HCT116 (cell line): ENCODE measurements at regions not wholly inside any gene's neighbourhood (a gene's known extent, or its start where the extent isn't known, plus 50 kb on each side); places are given as distances from the start of the nearest gene placed in this dataset.

Experiments used
- ATAC-seq: fragments of 200-7000 bp; cut with Tn5 transposase; 2 replicates; pipeline ENCODE4 v1.9.1; 2020; ENCODE audit warnings: mild to moderate bottlenecking, moderate library complexity
- BruUV-seq: library from RNA; stranded (reverse); fragments of 400-500 nt; replicated peaks from 2 replicates; lab custom pipeline; 2021; lab: Mats Ljungman, UMichigan
- CTCF ChIA-PET: fragments of 300-600 bp; sonication (Branson Sonifier 250); formaldehyde crosslinking; loops from one replicate; lab custom pipeline; 2021; ENCODE audit warnings: antibody characterized with exemption; lab: Charles Lee
- POLR2A ChIA-PET: fragments of 300-600, 350-600 bp; sonication (Branson Sonifier 250); formaldehyde crosslinking; loops from one replicate; lab custom pipeline; 2021; ENCODE audit warnings: antibody characterized with exemption; lab: Charles Lee
- RAD21 ChIA-PET, 2 experiments: fragments of 300-600 bp; sonication (Branson Sonifier 250); formaldehyde crosslinking; loops; one replicate each; lab custom pipeline; 2023; ENCODE audit warnings: low total read pairs in 2 of 2; ENCODE audit not compliant: uncharacterized antibody in 2 of 2, unreplicated experiment in 2 of 2, low non-redundant PET in 1 of 2; lab: Charles Lee
- DNase-seq: peaks from one replicate; pipeline ENCODE4 v3.0.0-alpha.2; 2010; ENCODE audit warnings: low read depth, low spot score
- H2AFZ ChIP-seq: fragments of 200-600 bp; shearing (Covaris generic), sonication (generic); 2 replicates; pipeline ENCODE4 v1.6.1; 2017; ENCODE audit warnings: low read depth, mixed run types, mixed read lengths, antibody characterized with exemption, low read length; ENCODE audit not compliant: poor library complexity, severe bottlenecking
- H3K27ac ChIP-seq: 2 replicates; pipeline ENCODE4 v1.5.1; 2012; ENCODE audit warnings: low read depth, low read length
- H3K27me3 ChIP-seq: fragments of 200-600 bp; sonication (generic); 2 replicates; pipeline ENCODE4 v1.6.1; 2016; ENCODE audit warnings: mixed run types, low read length, mixed read lengths; ENCODE audit not compliant: insufficient read depth
- H3K36me3 ChIP-seq, 2 experiments: fragments of 200-500 bp in 1 of 2; fragments of 200-600 bp in 1 of 2; sonication (Bioruptor generic) in 1 of 2; sonication (generic) in 1 of 2; 2 replicates each; pipeline versions ENCODE4 v1.5.1 to v1.6.1; 2014 to 2016; ENCODE audit warnings: low read length in 2 of 2, inconsistent platforms in 1 of 2, mixed read lengths in 1 of 2, mixed run types in 1 of 2; ENCODE audit not compliant: insufficient read depth in 2 of 2, control insufficient read depth in 1 of 2
- H3K4me1 ChIP-seq, 2 experiments: fragments of 200-600 bp in 1 of 2; sonication (generic) in 1 of 2; 2 replicates each; pipeline versions ENCODE4 v1.5.1 to v1.6.1; 2012 to 2017; ENCODE audit warnings: low read length in 2 of 2, inconsistent platforms in 1 of 2, mild to moderate bottlenecking in 1 of 2, mixed read lengths in 1 of 2, mixed run types in 1 of 2, moderate library complexity in 1 of 2; ENCODE audit not compliant: insufficient read depth in 2 of 2, control insufficient read depth in 1 of 2
- H3K4me2 ChIP-seq: fragments of 200-600 bp; sonication (generic); 2 replicates; pipeline ENCODE4 v1.6.1; 2017; ENCODE audit warnings: mixed run types, low read length, mixed read lengths
- H3K4me3 ChIP-seq, 2 experiments: fragments of 200-600 bp in 1 of 2; sonication (generic) in 1 of 2; replicated peaks in 1 of 2; 2 replicates each; pipeline ENCODE4 v1.5.1; 2011 to 2016; ENCODE audit warnings: low read length in 2 of 2, control low read depth in 1 of 2, low read depth in 1 of 2, mild to moderate bottlenecking in 1 of 2, mixed read lengths in 1 of 2, mixed run types in 1 of 2
- H3K79me2 ChIP-seq: fragments of 200-600 bp; sonication (generic); 2 replicates; pipeline ENCODE4 v1.6.1; 2017; ENCODE audit warnings: mild to moderate bottlenecking, mixed run types, low read length, moderate library complexity, mixed read lengths; ENCODE audit not compliant: insufficient read depth
- H3K9ac ChIP-seq: fragments of 200-600 bp; sonication (generic); 2 replicates; pipeline ENCODE4 v1.6.1; 2016; ENCODE audit warnings: low read length, mixed read lengths
- H3K9me2 ChIP-seq: fragments of 200-600 bp; sonication (generic), shearing (Covaris generic); 2 replicates; pipeline ENCODE4 v1.6.1; 2017; ENCODE audit warnings: mixed run types, mild to moderate bottlenecking, moderate library complexity; ENCODE audit not compliant: insufficient read depth
- H3K9me3 ChIP-seq, 2 experiments: fragments of 200-500 bp in 1 of 2; fragments of 200-600 bp in 1 of 2; sonication (Bioruptor generic) in 1 of 2; sonication (generic) in 1 of 2; 2 replicates each; pipeline ENCODE4 v1.6.1; 2014 to 2017; ENCODE audit warnings: low read length in 2 of 2, mixed read lengths in 2 of 2, inconsistent platforms in 1 of 2, low read depth in 1 of 2, mild to moderate bottlenecking in 1 of 2, mixed run types in 1 of 2, moderate library complexity in 1 of 2; ENCODE audit not compliant: control insufficient read depth in 1 of 2, insufficient read depth in 1 of 2
- H4K20me1 ChIP-seq: fragments of 200-600 bp; sonication (generic), shearing (Covaris generic); 2 replicates; pipeline ENCODE4 v1.6.1; 2017; ENCODE audit warnings: mixed run types, mild to moderate bottlenecking, moderate library complexity; ENCODE audit not compliant: insufficient read depth
- ATF3 ChIP-seq: IDR thresholded peaks from 2 replicates; pipeline ENCODE4 v1.6.1; 2012
- CEBPB ChIP-seq: IDR thresholded peaks from 2 replicates; pipeline ENCODE4 v1.6.1; 2012; ENCODE audit warnings: low read depth
- EGR1 ChIP-seq: IDR thresholded peaks from 2 replicates; pipeline ENCODE4 v1.6.1; 2012; ENCODE audit warnings: low read depth
- EZH2 ChIP-seq: fragments of 200-600 bp; sonication (generic); IDR thresholded peaks from 2 replicates; pipeline ENCODE4 v1.6.1; 2017; ENCODE audit warnings: antibody characterized with exemption, mixed run types
- EZH2phosphoT487 ChIP-seq: fragments of 200-600 bp; IDR thresholded peaks from 2 replicates; pipeline ENCODE4 v1.6.1; 2018; ENCODE audit warnings: antibody characterized with exemption, borderline replicate concordance
- FOSL1 ChIP-seq: IDR thresholded peaks from 2 replicates; pipeline ENCODE4 v1.6.1; 2012; ENCODE audit warnings: low read depth
- RAD21 ChIP-seq: IDR thresholded peaks from 2 replicates; pipeline ENCODE4 v1.6.1; 2012; ENCODE audit warnings: low read depth, mild to moderate bottlenecking
- SP1 ChIP-seq: IDR thresholded peaks from 2 replicates; pipeline ENCODE4 v1.6.1; 2012; ENCODE audit warnings: low read depth
- SRF ChIP-seq: IDR thresholded peaks from 2 replicates; pipeline ENCODE4 v1.6.1; 2012; ENCODE audit warnings: low read depth
- TCF7L2 ChIP-seq: IDR thresholded peaks from 2 replicates; pipeline ENCODE4 v1.7.0; 2011; ENCODE audit warnings: borderline replicate concordance, inconsistent platforms; ENCODE audit not compliant: insufficient read depth, insufficient read length; ENCODE audit errors: extremely low read depth
- YY1 ChIP-seq: IDR thresholded peaks from 2 replicates; pipeline ENCODE4 v1.6.1; 2011; ENCODE audit warnings: low read length, low read depth, moderate library complexity, mild to moderate bottlenecking; ENCODE audit not compliant: insufficient replicate concordance; ENCODE audit errors: extremely low read depth
- ZFX ChIP-seq: fragments of 450-650 bp; IDR thresholded peaks from 2 replicates; pipeline ENCODE4 v1.6.1; 2017
- intact Hi-C: fragments of 100-400 bp; cut with micrococcal nuclease; formaldehyde crosslinking; loops from 2 replicates; pipeline ENCODE4 v1.10.0; 2022
- TF ChIP-seq, protein P1 (sequence below): IDR thresholded peaks from 2 replicates; pipeline ENCODE4 v1.6.1; 2012
- TF ChIP-seq, protein P2 (sequence below), 3 experiments: fragments of 200-600 bp in 1 of 3; sonication (generic) in 1 of 3; IDR thresholded peaks in 2 of 3; conservative IDR thresholded peaks in 1 of 3; 2 replicates each; pipeline ENCODE4 v1.5.1; 2012 to 2017; ENCODE audit warnings: low read depth in 2 of 3, low read length in 2 of 3, antibody characterized with exemption in 1 of 3, borderline replicate concordance in 1 of 3, control low read depth in 1 of 3, mild to moderate bottlenecking in 1 of 3, mixed read lengths in 1 of 3, mixed run types in 1 of 3, moderate library complexity in 1 of 3; ENCODE audit not compliant: insufficient read depth in 1 of 3

GRCh38 chr13:53907891-53908290 is 879.3 kb downstream of the OLFM4 start (continued):
- TF ChIP-seq ATF3 (no peak), TCF7L2 (no peak), EZH2 (no peak), RAD21 (no peak), SP1 (no peak), ZFX (no peak), CEBPB (no peak), FOSL1 (no peak), EGR1 (no peak)
- TF ChIP-seq, protein P1, sequence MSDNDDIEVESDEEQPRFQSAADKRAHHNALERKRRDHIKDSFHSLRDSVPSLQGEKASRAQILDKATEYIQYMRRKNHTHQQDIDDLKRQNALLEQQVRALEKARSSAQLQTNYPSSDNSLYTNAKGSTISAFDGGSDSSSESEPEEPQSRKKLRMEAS, result no peak

DNA sequence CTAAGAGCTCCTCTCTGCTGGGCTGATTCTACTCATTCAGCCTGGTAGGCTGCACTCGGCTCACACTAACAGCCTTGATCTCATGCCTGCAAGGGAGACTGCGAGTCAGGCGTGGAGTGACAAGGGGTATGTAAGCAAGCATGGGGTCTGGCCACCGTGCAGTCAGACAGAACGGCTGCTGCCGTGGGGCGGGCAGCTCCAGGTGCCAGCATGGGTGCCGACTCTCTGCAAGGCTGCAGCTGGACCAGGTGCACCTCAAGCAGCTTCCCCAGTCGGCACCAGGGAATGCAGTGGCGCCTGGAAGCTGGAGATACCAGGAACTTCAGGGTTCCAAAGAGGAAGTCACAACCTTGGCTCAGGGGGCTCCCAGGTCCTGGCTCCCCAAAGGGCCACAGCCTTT is 892.3 kb downstream of the OLFM4 start:
- Histone ChIP-seq H2AFZ (no peak overlapping the region), H3K9me2 (no peaks in the 10 kb centered on the region), H3K4me2 (no peak overlapping the region), H3K9me3 (peaks cover 13 to 19% of the 10 kb centered on the region in 2 experiments; a peak in 3 of 4 replicates), H3K79me2 (no peaks in the 10 kb centered on the region), H3K27me3 (no peaks in the 10 kb centered on the region), H4K20me1 (no peaks in the 10 kb centered on the region), H3K4me1 (no peaks in the 10 kb centered on the region), H3K4me3 (no peak overlapping the region), H3K9ac (no peak overlapping the region), H3K36me3 (no peaks in the 10 kb centered on the region), H3K27ac (no peak overlapping the region)
- TF ChIP-seq RAD21, result no peak
- intact Hi-C loops, result no loop called here
- no TSS peak for BruUV-seq
- CTCF ChIA-PET, result no interaction called here
- DNase-seq, result no peak
- RAD21 ChIA-PET, result no interaction called here
- POLR2A ChIA-PET, result no interaction called here
- no peak for ATAC-seq

GRCh38 chr13:53921473-53921872 is 892.9 kb downstream of the OLFM4 start:
- Histone ChIP-seq H3K9me3 (peaks cover 13 to 18% of the 10 kb centered on the region in 2 experiments; a peak in 3 of 4 replicates), H2AFZ (no peak overlapping the region), H3K36me3 (no peaks in the 10 kb centered on the region), H3K4me3 (no peak overlapping the region), H3K27ac (no peak overlapping the region), H3K9me2 (no peaks in the 10 kb centered on the region), H4K20me1 (no peaks in the 10 kb centered on the region), H3K9ac (no peak overlapping the region), H3K4me1 (no peaks in the 10 kb centered on the region), H3K4me2 (no peak overlapping the region), H3K27me3 (no peaks in the 10 kb centered on the region), H3K79me2 (no peaks in the 10 kb centered on the region)
- RAD21 ChIA-PET, result no interaction called here
- CTCF ChIA-PET, result no interaction called here
- DNase-seq (no peak), ATAC-seq (no peak)
- POLR2A ChIA-PET, result no interaction called here
- BruUV-seq, result no TSS peak
- intact Hi-C loops, result no loop called here
- TF ChIP-seq, protein P1, result no peak
- TF ChIP-seq SRF (no peak), EZH2phosphoT487 (no peak), ZFX (no peak), SP1 (no peak), YY1 (no peak), TCF7L2 (no peak), CEBPB (no peak), RAD21 (no peak), EGR1 (no peak)
- TF ChIP-seq, protein P2, sequence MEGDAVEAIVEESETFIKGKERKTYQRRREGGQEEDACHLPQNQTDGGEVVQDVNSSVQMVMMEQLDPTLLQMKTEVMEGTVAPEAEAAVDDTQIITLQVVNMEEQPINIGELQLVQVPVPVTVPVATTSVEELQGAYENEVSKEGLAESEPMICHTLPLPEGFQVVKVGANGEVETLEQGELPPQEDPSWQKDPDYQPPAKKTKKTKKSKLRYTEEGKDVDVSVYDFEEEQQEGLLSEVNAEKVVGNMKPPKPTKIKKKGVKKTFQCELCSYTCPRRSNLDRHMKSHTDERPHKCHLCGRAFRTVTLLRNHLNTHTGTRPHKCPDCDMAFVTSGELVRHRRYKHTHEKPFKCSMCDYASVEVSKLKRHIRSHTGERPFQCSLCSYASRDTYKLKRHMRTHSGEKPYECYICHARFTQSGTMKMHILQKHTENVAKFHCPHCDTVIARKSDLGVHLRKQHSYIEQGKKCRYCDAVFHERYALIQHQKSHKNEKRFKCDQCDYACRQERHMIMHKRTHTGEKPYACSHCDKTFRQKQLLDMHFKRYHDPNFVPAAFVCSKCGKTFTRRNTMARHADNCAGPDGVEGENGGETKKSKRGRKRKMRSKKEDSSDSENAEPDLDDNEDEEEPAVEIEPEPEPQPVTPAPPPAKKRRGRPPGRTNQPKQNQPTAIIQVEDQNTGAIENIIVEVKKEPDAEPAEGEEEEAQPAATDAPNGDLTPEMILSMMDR (IDR thresholded peaks at IDR 0.05 in 2 of 3, conservative IDR thresholded peaks at IDR 0.05 in 1 of 3; ENCODE audit: borderline replicate concordance in 1 of 3, insufficient read depth in 1 of 3, low read depth in 2 of 3, low read length in 2 of 3), result no peak
